ENCODE measurements at regions not wholly inside any gene's neighbourhood (a gene's known extent, or its start where the extent isn't known, plus 50 kb on each side); places are given as distances from the start of the nearest gene placed in this dataset.

GRCh38 chr3:70519913-70520659 is 207.6 kb upstream of the MDFIC2 start:
- ChIA-PET POLR2A (no interaction called here), CTCF (ENCODE audit: low intra/inter-chr PET ratio) (no interaction called here)
- FAIRE-seq: no peak
- in situ Hi-C loops (cut with MboI) (no loop called here), intact Hi-C loops (cut with micrococcal nuclease) (no loop called here)
- Histone ChIP-seq H2AFZ (ENCODE audit: low read depth, low read length) (no peak overlapping the region), H4K20me1 (replicated peaks; ENCODE audit: control insufficient read depth, insufficient read depth, low read length) (no peaks in the 10 kb centered on the region), H3K9me3 (replicated peaks; ENCODE audit: control insufficient read depth, insufficient read depth, low read depth, low read length) (no peaks in the 10 kb centered on the region), H3K36me3 (ENCODE audit: control insufficient read depth, insufficient read depth, low read length) (no peaks in the 10 kb centered on the region), H3K27ac (ENCODE audit: extremely low read depth, low read depth, low read length) (no peak overlapping the region), H3K4me1 (replicated peaks in 1 of 2; ENCODE audit: control insufficient read depth in 2 of 2, insufficient read depth in 2 of 2, low read length in 2 of 2) (no peaks in the 10 kb centered on the region), H3K9me1 (ENCODE audit: control insufficient read depth, insufficient read depth, low read length) (no peaks in the 10 kb centered on the region), H3K79me2 (ENCODE audit: control insufficient read depth, insufficient read depth, low read length) (no peaks in the 10 kb centered on the region), H3K9ac (ENCODE audit: insufficient read depth in 1 of 2, low read depth in 2 of 2, low read length in 2 of 2) (no peak overlapping the region), H3K4me3 (no peak overlapping the region), H3K27me3 (ENCODE audit: control insufficient read depth in 2 of 2, insufficient read depth in 2 of 2, low read length in 2 of 2) (no peaks in the 10 kb centered on the region), H3K4me2 (ENCODE audit: insufficient read depth, low read length) (no peak overlapping the region)
- DNase-seq (ENCODE audit: extremely low read depth in 1 of 4, low spot score in 3 of 4): no peak
- BruUV-seq (replicated peaks): no TSS peak
- ATAC-seq: no peak
- WGBS (ENCODE audit: insufficient coverage, low coverage, missing lambda C conversion rate): 0% methylated on average over 2 of the region's 3 CpGs
- TF ChIP-seq MAFG (tag; conservative IDR thresholded peaks at IDR 0.05) (0 out of 2 replicates have a peak, but pooled peaks have one; percentile 7), ZNF316 (IDR thresholded peaks at IDR 0.05) (peak; percentile 30; the same call in 1 of the 2 replicates), POLR2H (tag; IDR thresholded peaks at IDR 0.05; ENCODE audit: low read depth) (no peak)

GRCh38 chr3:70519026-70519425 is 206.6 kb upstream of the MDFIC2 start:
- POLR2A ChIA-PET: no interaction called here
- FAIRE-seq: no peak
- TF ChIP-seq MCM3 (IDR thresholded peaks at IDR 0.05) (no peak), RBM14 (IDR thresholded peaks at IDR 0.05; ENCODE audit: borderline replicate concordance, insufficient read depth, low read depth, low read length) (no peak), ATF1 (CRISPR knock-in tag; IDR thresholded peaks at IDR 0.05) (no peak), ATF1 (tag; IDR thresholded peaks at IDR 0.05) (no peak), YY1 (IDR thresholded peaks at IDR 0.05; ENCODE audit: borderline replicate concordance in 1 of 3, control insufficient read depth in 1 of 3, extremely low read depth in 1 of 3, insufficient read depth in 3 of 3, insufficient read length in 1 of 3, insufficient replicate concordance in 2 of 3, low read depth in 1 of 3, low read length in 2 of 3) (no peak), PKNOX1 (IDR thresholded peaks at IDR 0.05) (no peak), EGR1 (conservative IDR thresholded peaks at IDR 0.05) (no peak), CBX8 (IDR thresholded peaks at IDR 0.05; ENCODE audit: borderline replicate concordance, extremely low read depth, low read depth, low read length, poor library complexity, severe bottlenecking) (no peak)
- TF ChIP-seq, protein P1, sequence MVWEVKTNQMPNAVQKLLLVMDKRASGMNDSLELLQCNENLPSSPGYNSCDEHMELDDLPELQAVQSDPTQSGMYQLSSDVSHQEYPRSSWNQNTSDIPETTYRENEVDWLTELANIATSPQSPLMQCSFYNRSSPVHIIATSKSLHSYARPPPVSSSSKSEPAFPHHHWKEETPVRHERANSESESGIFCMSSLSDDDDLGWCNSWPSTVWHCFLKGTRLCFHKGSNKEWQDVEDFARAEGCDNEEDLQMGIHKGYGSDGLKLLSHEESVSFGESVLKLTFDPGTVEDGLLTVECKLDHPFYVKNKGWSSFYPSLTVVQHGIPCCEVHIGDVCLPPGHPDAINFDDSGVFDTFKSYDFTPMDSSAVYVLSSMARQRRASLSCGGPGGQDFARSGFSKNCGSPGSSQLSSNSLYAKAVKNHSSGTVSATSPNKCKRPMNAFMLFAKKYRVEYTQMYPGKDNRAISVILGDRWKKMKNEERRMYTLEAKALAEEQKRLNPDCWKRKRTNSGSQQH (CRISPR knock-in tag; IDR thresholded peaks at IDR 0.05): no peak

More at GRCh38 chr3:70519026-70519425, 206.6 kb upstream of the MDFIC2 start:
- Histone ChIP-seq H3K9me3 (replicated peaks; ENCODE audit: control insufficient read depth, insufficient read depth, low read depth, low read length) (no peaks in the 10 kb centered on the region), H2AFZ (ENCODE audit: low read depth, low read length) (no peak overlapping the region), H3K79me2 (ENCODE audit: control insufficient read depth, insufficient read depth, low read length) (no peaks in the 10 kb centered on the region), H3K4me3 (no peak overlapping the region), H3K4me2 (ENCODE audit: insufficient read depth, low read length) (no peak overlapping the region), H3K27me3 (ENCODE audit: control insufficient read depth in 2 of 2, insufficient read depth in 2 of 2, low read length in 2 of 2) (no peaks in the 10 kb centered on the region), H3K4me1 (replicated peaks in 1 of 2; ENCODE audit: control insufficient read depth in 2 of 2, insufficient read depth in 2 of 2, low read length in 2 of 2) (no peaks in the 10 kb centered on the region), H3K36me3 (ENCODE audit: control insufficient read depth, insufficient read depth, low read length) (no peaks in the 10 kb centered on the region), H3K9me1 (ENCODE audit: control insufficient read depth, insufficient read depth, low read length) (no peaks in the 10 kb centered on the region), H4K20me1 (replicated peaks; ENCODE audit: control insufficient read depth, insufficient read depth, low read length) (no peaks in the 10 kb centered on the region), H3K27ac (ENCODE audit: extremely low read depth, low read depth, low read length) (no peak overlapping the region), H3K9ac (ENCODE audit: insufficient read depth in 1 of 2, low read depth in 2 of 2, low read length in 2 of 2) (no peak overlapping the region)
- CTCF ChIA-PET (ENCODE audit: low intra/inter-chr PET ratio): no interaction called here
- in situ Hi-C loops (cut with MboI) (no loop called here), intact Hi-C loops (cut with micrococcal nuclease) (no loop called here)
- DNase-seq (ENCODE audit: extremely low read depth in 1 of 4, low spot score in 3 of 4) (no peak), ATAC-seq (no peak)
- WGBS (ENCODE audit: insufficient coverage, low coverage, missing lambda C conversion rate): 0% methylated on average over 4 of the region's 4 CpGs
- no TSS peak for BruUV-seq (replicated peaks)
